ENCODE measurements at regions not wholly inside any gene's neighbourhood (a gene's known extent, or its start where the extent isn't known, plus 50 kb on each side); places are given as distances from the start of the nearest gene placed in this dataset.

DNA sequence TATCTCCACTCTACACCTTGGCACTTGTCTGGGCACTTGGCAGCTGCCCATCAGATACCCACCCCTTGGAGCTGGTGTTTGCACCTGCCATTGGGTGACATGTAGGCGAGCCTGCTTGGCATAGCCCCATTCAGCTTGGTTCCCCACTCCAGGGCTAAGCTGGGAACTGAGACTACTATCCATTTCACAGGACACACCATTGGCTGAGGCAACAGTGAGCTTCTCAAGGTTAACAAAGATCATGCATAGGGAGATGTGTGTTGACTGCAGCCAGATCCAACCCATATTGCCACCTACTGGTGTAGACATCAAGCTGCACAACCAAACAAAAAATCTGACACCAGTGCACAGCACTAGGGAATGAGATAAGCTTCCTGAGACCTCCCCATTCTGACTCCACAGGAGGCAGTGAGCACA is 1389.8 kb upstream of the TMEFF2 start:
- TF ChIP-seq, protein P1, sequence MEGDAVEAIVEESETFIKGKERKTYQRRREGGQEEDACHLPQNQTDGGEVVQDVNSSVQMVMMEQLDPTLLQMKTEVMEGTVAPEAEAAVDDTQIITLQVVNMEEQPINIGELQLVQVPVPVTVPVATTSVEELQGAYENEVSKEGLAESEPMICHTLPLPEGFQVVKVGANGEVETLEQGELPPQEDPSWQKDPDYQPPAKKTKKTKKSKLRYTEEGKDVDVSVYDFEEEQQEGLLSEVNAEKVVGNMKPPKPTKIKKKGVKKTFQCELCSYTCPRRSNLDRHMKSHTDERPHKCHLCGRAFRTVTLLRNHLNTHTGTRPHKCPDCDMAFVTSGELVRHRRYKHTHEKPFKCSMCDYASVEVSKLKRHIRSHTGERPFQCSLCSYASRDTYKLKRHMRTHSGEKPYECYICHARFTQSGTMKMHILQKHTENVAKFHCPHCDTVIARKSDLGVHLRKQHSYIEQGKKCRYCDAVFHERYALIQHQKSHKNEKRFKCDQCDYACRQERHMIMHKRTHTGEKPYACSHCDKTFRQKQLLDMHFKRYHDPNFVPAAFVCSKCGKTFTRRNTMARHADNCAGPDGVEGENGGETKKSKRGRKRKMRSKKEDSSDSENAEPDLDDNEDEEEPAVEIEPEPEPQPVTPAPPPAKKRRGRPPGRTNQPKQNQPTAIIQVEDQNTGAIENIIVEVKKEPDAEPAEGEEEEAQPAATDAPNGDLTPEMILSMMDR (IDR thresholded peaks at IDR 0.05): no peak
- TF ChIP-seq POLR2A (IDR thresholded peaks at IDR 0.05): no peak
